ENCODE measurements at regions not wholly inside any gene's neighbourhood (a gene's known extent, or its start where the extent isn't known, plus 50 kb on each side); places are given as distances from the start of the nearest gene placed in this dataset.

- ATAC-seq (ENCODE audit: low read depth) = no peak
- H2AK9ac ChIP-seq (replicated peaks; ENCODE audit: low read depth, low read length, poor library complexity) = no peak overlapping the region
- no peak overlapping the region for H2BK15ac ChIP-seq (ENCODE audit: low read depth, low read length)
- no peak overlapping the region for H3K4me3 ChIP-seq (ENCODE audit: insufficient read depth, low read depth, low read length)
- no peak overlapping the region for H4K8ac ChIP-seq (ENCODE audit: low read depth in 2 of 2, low read length in 2 of 2)
- no peak overlapping the region for H2AFZ ChIP-seq (replicated peaks; ENCODE audit: low read length, poor library complexity)
- dilution Hi-C loops (cut with HindIII; ENCODE audit: low sequenced_read_pairs, unreplicated experiment) (no loop called here), in situ Hi-C loops (cut with MboI; ENCODE audit: low sequenced_read_pairs) (no loop called here), intact Hi-C loops (cut with micrococcal nuclease) (no loop called here)
- H3K4me2 ChIP-seq (ENCODE audit: low read depth, low read length) = no peak overlapping the region
- H3K23ac ChIP-seq (ENCODE audit: low read depth, low read length) = no peak overlapping the region
- no peak overlapping the region for H2BK120ac ChIP-seq (ENCODE audit: low read depth, low read length)
- H3K56ac ChIP-seq (ENCODE audit: extremely low read depth, insufficient read depth, low read length) = no peak overlapping the region
- H2BK20ac ChIP-seq (ENCODE audit: low read depth, low read length) = no peak overlapping the region
- WGBS, 2 experiments (ENCODE audit: extremely low coverage in 2 of 2, insufficient read length in 1 of 2) = no CpG with 5 or more reads among the region's 1 CpG
- no peaks in the 10 kb centered on the region for H4K20me1 ChIP-seq (ENCODE audit: insufficient read depth, low read length)
- no peak overlapping the region for H4K91ac ChIP-seq (ENCODE audit: insufficient read depth, low read depth, low read length)
- no peak for DNase-seq
- TF ChIP-seq RCOR1 (IDR thresholded peaks at IDR 0.05; ENCODE audit: insufficient replicate concordance, low read length) = no peak
- TF ChIP-seq, protein P1, sequence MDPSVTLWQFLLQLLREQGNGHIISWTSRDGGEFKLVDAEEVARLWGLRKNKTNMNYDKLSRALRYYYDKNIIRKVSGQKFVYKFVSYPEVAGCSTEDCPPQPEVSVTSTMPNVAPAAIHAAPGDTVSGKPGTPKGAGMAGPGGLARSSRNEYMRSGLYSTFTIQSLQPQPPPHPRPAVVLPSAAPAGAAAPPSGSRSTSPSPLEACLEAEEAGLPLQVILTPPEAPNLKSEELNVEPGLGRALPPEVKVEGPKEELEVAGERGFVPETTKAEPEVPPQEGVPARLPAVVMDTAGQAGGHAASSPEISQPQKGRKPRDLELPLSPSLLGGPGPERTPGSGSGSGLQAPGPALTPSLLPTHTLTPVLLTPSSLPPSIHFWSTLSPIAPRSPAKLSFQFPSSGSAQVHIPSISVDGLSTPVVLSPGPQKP (IDR thresholded peaks at IDR 0.05; ENCODE audit: borderline replicate concordance, low read depth, low read length) = no peak
- no peak for TF ChIP-seq RFX5 (IDR thresholded peaks at IDR 0.05; ENCODE audit: low read depth, low read length)
- no peak for TF ChIP-seq MXI1 (IDR thresholded peaks at IDR 0.05; ENCODE audit: borderline replicate concordance, low read depth, low read length)
- no peak for TF ChIP-seq MAFK (IDR thresholded peaks at IDR 0.05; ENCODE audit: low read depth, low read length)
- TF ChIP-seq, protein P2, sequence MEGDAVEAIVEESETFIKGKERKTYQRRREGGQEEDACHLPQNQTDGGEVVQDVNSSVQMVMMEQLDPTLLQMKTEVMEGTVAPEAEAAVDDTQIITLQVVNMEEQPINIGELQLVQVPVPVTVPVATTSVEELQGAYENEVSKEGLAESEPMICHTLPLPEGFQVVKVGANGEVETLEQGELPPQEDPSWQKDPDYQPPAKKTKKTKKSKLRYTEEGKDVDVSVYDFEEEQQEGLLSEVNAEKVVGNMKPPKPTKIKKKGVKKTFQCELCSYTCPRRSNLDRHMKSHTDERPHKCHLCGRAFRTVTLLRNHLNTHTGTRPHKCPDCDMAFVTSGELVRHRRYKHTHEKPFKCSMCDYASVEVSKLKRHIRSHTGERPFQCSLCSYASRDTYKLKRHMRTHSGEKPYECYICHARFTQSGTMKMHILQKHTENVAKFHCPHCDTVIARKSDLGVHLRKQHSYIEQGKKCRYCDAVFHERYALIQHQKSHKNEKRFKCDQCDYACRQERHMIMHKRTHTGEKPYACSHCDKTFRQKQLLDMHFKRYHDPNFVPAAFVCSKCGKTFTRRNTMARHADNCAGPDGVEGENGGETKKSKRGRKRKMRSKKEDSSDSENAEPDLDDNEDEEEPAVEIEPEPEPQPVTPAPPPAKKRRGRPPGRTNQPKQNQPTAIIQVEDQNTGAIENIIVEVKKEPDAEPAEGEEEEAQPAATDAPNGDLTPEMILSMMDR (conservative IDR thresholded peaks at IDR 0.05; ENCODE audit: low read depth, low read length) = no peak
- TF ChIP-seq RAD21 (IDR thresholded peaks at IDR 0.05; ENCODE audit: low read length) = no peak
- TF ChIP-seq, protein P3, sequence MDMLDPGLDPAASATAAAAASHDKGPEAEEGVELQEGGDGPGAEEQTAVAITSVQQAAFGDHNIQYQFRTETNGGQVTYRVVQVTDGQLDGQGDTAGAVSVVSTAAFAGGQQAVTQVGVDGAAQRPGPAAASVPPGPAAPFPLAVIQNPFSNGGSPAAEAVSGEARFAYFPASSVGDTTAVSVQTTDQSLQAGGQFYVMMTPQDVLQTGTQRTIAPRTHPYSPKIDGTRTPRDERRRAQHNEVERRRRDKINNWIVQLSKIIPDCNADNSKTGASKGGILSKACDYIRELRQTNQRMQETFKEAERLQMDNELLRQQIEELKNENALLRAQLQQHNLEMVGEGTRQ (IDR thresholded peaks at IDR 0.05; ENCODE audit: low read depth, low read length) = no peak
- TF ChIP-seq FOS (IDR thresholded peaks at IDR 0.05; ENCODE audit: low read depth, low read length) = no peak
- no peak for TF ChIP-seq CEBPB (IDR thresholded peaks at IDR 0.05; ENCODE audit: low read depth, low read length)
- TF ChIP-seq SMC3 (IDR thresholded peaks at IDR 0.05; ENCODE audit: low read depth, low read length) = no peak
- ChIA-PET POLR2A (ENCODE audit: unreplicated experiment) (no interaction called here), CTCF (no interaction called here)
- H3K14ac ChIP-seq (replicated peaks; ENCODE audit: low read depth, low read length) = no peak overlapping the region
- no peaks in the 10 kb centered on the region for H3K4me1 ChIP-seq (ENCODE audit: control insufficient read depth, insufficient read depth, low read length)
- H3K79me1 ChIP-seq (ENCODE audit: low read depth in 1 of 2, low read length in 2 of 2) = no peaks in the 10 kb centered on the region; a peak in 1 of 4 replicates
- no TSS peak for BruUV-seq (replicated peaks)
- no peak overlapping the region for H2AK5ac ChIP-seq (ENCODE audit: low read depth, low read length)
- no peaks in the 10 kb centered on the region for H3K36me3 ChIP-seq (ENCODE audit: control insufficient read depth, insufficient read depth, low read length)
- no peaks in the 10 kb centered on the region for H3K9me3 ChIP-seq (ENCODE audit: control insufficient read depth, insufficient read depth, low read length)
- H3K9ac ChIP-seq (ENCODE audit: low read depth, low read length) = no peak overlapping the region
- no peak overlapping the region for H4K5ac ChIP-seq (ENCODE audit: low read depth, low read length)
- H3K27ac ChIP-seq (ENCODE audit: insufficient read depth, low read length) = no peak overlapping the region
- no peak overlapping the region for H3K4ac ChIP-seq (ENCODE audit: low read depth, low read length)
- no peak overlapping the region for H2BK5ac ChIP-seq (ENCODE audit: low read depth, low read length, poor library complexity, severe bottlenecking)
- peaks cover 3% of the 10 kb centered on the region; the same call in 1 of the 2 replicates for H3K9me1 ChIP-seq (ENCODE audit: insufficient read depth, low read length)
- H3K18ac ChIP-seq (ENCODE audit: low read depth, low read length) = no peak overlapping the region
- H3K27me3 ChIP-seq (ENCODE audit: control insufficient read depth, insufficient read depth, low read length) = no peaks in the 10 kb centered on the region
Measured at GRCh38 chr14:62079038-62079437, 316.8 kb downstream of the SNAPC1 start.

All from IMR-90 (cell line).